HG03354 (cell line): ENCODE measurements at regions not wholly inside any gene's neighbourhood (a gene's known extent, or its start where the extent isn't known, plus 50 kb on each side); places are given as distances from the start of the nearest gene placed in this dataset.

Experiments
- ATAC-seq: cut with Tn5 transposase; IDR thresholded peaks from one replicate; pipeline ENCODE4 v1.9.1; 2021; ENCODE audit warnings: mild to moderate bottlenecking; ENCODE audit not compliant: unreplicated experiment, poor library complexity, severe bottlenecking

DNA sequence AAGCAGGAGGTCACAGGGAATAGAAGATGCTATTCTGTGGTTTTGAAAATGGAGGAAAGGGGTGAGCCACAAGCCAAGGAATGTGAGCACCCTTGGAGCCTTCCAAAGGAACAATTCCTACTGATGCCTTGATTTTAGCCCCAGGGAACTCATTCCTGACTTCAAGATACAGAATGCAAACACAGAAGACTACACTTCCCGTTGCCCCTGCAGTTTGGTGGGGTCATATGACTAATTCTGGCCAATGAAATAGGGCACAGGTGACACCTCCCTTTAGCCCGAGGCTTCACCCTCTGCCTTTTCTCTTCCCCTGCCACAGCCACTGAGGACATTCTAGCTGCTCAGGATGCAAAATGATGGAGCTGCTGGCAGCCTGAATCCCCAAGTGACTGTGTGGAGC lies 126.1 kb downstream of the INHBB start:
- ATAC-seq = no peak

DNA sequence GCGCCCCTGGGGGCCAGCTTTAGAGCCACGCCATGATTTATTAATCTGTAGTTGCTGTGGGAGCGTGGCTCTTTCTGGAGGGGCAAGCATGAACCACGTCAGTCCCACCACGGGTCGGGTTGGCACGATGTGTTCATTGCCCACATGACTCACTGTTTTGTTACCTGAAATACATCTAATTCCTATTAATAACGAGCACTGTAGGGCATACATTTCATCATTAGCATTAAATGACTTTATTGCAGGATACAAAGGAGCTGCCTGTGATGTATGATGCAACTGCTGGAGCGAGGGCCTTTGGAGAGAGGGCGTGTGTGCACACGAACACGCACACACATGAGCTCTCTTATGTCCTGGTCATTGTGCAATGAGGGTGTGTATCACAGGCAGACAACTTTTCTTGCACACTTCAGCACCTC lies 127.0 kb downstream of the INHBB start:
- no peak for ATAC-seq

GRCh38 chr2:120473522-120474271 lies 127.8 kb downstream of the INHBB start:
- no peak for ATAC-seq

DNA sequence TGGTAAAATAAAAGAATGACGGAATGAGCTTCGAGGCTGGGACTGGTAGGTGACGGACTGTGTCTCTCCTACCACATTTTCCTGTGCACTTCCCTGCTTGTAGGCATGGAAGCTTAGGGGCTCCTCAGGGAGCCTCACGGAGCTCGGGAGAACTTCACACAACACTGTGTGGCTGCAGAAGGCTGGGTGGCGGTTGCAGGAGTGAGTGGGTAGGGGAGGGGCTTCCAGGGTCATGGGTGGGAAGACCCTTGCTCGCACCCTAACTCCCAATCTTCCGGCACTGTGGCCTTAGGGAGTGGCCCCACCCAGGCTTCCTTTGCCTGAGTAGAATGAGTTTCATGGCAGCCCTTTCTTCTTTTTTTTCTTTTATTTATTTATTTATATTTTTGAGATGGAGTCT lies 128.6 kb downstream of the INHBB start:
- ATAC-seq = no peak

- no peak for ATAC-seq
Measured at GRCh38 chr2:120476141-120476540, 130.2 kb downstream of the INHBB start.

DNA sequence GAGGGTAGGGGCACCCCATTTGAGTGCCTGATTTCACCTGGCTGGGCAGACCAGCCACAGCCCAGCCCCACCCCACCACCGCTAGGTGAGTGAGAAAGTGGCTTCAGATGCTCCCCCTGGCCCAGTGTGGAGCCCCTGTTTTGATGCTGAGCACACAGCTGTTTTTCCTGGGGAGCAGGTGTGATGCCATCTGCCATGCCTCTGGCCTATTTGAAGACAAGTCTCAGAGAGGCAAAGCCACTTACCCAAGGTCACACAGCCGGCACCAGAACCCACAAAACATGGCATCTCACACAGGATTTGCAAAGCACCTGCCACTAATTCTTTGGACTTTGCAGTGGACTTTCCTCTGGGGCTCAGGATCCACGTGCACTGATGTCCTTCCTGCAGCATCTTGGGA lies 131.3 kb downstream of the INHBB start:
- ATAC-seq = no peak

GRCh38 chr2:120477831-120478481 lies 132.0 kb downstream of the INHBB start:
- no peak for ATAC-seq

DNA sequence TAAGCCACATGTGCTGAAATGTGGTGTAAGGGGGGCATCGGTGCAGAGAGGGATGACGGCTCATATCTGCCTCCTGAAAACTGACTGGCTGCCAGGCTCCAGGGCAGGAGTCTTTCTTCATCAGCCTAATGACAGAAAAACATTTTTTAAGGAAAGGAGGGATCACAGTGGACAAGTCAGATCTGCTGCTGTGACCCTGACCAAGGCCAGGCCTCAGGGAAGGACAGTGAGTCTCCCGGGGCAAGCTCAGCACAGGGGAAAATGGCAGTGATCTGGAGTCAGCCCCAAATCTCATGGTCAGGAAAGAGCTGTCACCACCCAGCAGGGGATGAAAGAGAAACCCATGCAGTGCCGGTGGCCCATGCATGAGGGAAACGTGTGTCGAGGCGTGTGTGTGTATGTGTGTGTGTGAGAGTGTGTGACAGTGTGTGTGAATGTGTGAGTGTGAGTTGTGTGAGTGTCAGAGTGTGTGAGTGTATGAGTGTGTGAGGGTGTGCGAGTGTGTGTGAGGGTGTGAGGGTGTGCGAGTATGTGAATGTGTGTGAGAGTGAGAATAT lies 134.5 kb downstream of the INHBB start:
- no peak for ATAC-seq

- no peak for ATAC-seq
Measured at GRCh38 chr2:120480903-120481445, 135.0 kb downstream of the INHBB start.

DNA sequence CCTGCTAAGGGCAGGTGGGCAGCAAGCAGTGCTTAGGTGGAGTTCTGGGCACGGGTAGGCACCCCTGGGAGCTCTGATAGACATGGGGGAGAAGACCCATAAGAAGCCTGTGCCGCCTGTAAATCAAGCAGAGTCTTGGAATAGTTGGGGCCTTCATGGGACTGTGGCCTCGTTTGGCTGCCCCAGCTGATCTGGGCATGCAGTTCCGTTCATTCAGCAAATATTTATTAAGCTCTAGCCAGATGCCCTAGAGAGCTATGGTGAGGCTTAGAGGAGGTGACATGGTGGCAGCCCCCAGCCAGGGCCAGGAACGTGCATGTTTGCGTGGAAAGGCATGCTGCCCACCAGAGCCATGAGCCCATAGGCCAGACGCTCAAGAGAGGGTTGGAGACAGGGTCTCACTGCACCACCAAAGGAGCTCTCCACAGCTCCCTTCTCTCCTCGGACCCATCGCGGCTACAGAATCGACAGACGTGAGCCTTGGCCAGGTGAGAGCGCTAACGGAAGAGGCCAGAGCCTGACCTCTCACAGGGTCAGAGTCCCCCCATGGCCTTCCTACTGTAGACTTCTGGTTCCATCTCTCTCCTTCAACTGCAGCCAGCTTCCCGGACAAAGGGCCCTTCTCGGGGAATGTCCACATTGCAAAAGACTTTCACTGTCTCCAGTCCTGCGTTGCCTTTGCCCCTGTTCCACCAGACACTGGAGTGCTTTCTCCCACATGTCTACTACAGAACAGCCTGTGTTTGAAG lies 135.7 kb downstream of the INHBB start:
- no peak for ATAC-seq

DNA sequence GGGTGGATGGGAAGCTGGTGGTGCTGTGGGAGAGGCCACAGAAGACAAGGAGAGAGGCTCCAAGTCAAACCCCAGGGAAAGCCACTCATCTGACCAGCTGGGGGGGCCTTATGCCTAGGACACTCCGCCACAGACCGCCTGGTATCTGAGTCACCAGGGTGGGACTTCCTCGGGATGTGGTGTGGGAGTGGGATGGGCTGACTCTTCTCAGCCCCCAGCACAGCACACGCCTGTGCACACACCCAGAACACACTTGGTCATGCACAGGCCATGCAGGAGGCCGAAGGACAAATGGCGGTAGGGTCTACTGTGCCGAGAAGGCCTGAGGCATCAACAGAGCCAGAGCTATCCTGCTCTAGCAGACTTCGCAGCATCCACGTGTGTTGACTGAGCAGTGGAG lies 136.4 kb downstream of the INHBB start:
- ATAC-seq = no peak

- ATAC-seq = no peak
Measured at GRCh38 chr2:120483355-120483754, 137.4 kb downstream of the INHBB start.

DNA sequence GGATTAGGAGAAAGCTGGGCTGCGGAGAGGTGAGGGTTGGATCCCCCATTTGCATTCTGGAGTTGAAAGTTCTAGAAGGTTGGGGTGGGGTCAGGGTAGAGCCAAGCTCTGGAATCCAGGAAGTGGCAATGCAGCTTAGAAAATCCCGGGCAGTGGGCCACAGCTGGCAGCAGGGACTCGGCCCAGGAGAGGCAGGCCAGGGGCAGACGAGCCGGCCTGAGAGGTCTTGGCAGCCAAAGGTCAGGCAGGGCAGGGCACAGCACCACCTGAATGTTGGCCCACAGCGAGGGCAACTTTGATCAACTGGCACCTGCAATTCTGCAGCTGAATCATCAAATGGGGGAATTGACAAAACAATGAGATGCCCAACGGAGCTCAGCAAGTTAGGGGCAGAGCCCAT lies 139.2 kb downstream of the INHBB start:
- ATAC-seq = no peak

DNA sequence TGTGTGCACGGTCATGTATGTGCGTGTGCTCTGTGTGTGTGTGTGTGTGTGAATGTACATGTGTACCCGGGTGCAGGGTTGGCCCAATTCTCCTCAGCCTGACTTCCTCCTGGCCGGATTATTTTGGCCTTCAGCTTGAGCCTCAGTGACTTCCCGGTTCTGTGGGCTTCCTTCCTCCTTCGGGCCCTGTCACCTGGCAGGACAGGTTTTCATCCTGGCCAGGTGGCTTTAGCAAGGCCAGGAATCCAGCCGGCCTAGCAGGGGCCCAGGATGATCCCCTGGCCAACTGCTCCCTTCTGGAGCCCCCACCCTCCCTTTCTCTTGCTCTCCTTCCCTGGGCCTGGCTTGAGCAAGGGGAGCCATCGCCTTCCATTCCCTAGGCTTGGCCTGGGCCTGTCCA lies 140.5 kb downstream of the INHBB start:
- no peak for ATAC-seq

DNA sequence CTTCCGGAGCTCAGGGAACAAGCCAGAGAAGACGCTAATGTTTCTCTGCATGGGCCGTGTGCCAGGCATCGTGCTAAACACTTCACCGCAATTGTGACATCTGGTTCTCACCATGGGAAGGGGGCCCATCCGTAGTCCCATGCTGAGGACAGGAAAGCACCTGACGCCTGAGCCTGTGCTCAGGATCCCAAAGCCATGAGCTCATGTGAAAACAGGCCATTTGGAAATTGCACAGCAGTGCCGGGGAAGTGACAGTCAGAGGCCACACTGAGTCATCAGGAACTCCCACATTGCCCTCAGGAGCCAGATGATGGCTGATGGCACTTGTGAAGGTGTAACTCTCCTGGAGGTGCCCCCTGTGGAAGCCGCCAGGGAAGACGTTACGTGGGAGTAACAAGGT lies 141.0 kb downstream of the INHBB start:
- no peak for ATAC-seq

DNA sequence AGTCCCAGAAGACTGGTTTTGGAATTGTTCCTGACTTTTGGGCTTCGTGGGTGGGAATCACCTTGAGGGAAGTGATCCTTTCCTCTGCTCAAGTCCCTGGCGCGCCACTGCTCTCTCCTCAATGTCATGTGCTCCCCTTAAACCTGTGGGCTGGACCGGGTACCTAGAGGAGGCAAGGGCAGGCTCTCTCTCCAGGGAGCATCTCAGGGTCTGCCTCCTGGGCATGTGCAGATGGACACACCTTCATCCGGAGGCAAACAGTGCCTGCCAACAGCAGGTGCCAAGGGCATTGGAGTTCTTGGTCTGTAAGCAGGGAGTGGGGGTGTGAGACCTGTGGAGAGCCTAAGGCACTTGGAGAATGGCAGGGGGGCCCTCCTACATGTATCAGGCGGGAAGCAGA lies 142.6 kb downstream of the INHBB start:
- no peak for ATAC-seq

GRCh38 chr2:120489023-120489422 lies 143.1 kb downstream of the INHBB start:
- ATAC-seq = no peak

- ATAC-seq = no peak
Measured at GRCh38 chr2:120490091-120490798, 144.3 kb downstream of the INHBB start.

DNA sequence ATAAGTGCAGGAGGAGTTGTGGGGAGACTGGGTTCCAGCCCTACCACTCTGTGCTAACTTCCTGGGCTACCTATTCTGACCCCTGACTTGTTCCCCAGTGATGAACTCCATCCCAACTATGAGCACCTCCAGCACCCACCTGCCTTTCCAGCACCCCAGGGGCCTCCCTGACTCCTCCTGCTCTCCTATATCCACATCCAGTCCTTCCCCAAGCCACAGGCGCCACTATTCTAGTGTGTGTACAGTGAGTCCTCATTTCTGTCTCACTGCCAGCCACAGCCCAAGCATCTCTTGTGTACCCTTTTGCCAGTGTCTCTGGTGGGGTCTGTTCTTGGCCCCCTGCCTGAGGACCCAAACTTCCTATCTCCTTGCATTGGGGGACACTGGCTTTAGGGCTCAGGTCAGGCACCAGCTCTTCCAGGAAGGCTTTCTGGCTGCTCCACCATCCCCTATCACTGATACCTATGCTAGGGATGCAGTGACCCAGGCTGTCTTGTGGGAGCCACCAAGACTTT lies 145.2 kb downstream of the INHBB start:
- ATAC-seq = no peak

DNA sequence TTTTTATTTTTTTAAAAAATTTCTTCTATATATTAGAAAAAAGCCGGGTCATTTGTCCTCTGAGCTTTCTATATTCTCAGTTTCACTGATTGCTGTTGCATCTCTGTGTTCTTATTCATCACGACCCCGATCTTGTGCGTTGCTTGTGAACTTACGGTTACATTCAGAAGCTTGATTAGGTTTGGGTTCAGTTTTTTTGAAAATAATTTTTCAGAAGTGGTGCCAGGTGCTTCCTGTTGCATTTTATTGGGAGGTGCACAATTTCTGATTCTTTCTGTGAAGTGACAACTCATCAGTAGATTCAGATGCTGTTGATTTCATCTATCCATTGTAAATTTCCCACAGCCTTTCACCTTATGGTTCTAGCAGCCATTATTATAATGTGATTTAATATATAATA lies 147.3 kb downstream of the INHBB start:
- no peak for ATAC-seq
